Lower leg skin (tissue), 3 donors: ENCODE measurements at regions not wholly inside any gene's neighbourhood (a gene's known extent, or its start where the extent isn't known, plus 50 kb on each side); places are given as distances from the start of the nearest gene placed in this dataset.

Experiments used
- CTCF ChIP-seq, 3 donors: fragments of 450-650 bp; IDR thresholded peaks; one replicate each; pipeline ENCODE4 v1.5.1; 2016; ENCODE audit warnings: antibody characterized with exemption in 3 of 3, mild to moderate bottlenecking in 3 of 3, moderate library complexity in 2 of 3
- POLR2A ChIP-seq, 2 donors: fragments of 450-650 bp; IDR thresholded peaks; one replicate each; pipeline ENCODE4 v1.6.1; 2016 to 2017; ENCODE audit warnings: antibody characterized with exemption in 2 of 2, mild to moderate bottlenecking in 1 of 2, moderate library complexity in 1 of 2

GRCh38 chr4:31539284-31540069, 819.3 kb downstream of the PCDH7 start:
- TF ChIP-seq CTCF (IDR thresholded peaks at IDR 0.05) (no peak), POLR2A (IDR thresholded peaks at IDR 0.05) (no peak)
